ENCODE measurements at regions not wholly inside any gene's neighbourhood (a gene's known extent, or its start where the extent isn't known, plus 50 kb on each side); places are given as distances from the start of the nearest gene placed in this dataset.
"Not testable (repeated sequence)": the region's sequence is repeated elsewhere in the genome, so short reads cannot be mapped to it uniquely, and the experiment has no call there.

DNA sequence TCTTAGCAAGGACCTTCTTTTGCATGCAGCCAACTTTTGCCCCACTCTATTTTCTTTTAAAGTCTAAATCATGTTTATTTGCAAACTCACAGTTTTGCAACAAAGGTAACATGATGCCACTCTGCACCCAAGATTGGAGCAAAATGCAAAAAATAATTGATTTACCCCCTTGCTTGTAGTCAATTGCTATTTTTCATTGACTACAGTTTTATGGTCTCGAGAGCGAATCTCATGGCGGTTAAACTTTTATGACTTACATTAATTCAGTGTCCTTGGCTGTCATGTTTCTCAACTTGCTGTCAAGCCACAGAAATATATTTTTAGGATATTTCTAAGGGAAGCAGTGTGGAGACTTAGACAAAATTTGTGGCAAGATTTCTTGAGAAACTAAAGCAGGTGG is 110.0 kb upstream of the JCAD start:
- no peak for DNase-seq

DNA sequence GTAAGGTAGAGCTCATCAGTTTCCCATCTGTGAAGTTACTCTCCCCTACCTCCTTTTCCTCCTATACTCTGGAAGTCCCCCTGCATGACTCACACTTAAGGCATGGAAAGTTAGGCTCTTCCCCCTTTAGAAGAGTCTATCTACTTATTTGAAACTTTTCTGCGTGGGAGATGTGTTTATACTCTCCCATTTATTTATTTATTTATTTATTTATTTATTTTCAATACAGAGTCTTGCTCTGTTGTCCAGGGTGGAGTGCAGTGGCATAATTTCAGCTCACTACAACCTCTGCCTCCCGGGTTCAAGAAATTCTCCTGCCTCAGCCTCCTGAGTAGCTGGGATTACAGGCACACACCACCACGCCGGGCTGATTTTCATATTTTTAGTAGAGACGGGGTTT is 107.5 kb upstream of the JCAD start:
- no peak for DNase-seq

DNA sequence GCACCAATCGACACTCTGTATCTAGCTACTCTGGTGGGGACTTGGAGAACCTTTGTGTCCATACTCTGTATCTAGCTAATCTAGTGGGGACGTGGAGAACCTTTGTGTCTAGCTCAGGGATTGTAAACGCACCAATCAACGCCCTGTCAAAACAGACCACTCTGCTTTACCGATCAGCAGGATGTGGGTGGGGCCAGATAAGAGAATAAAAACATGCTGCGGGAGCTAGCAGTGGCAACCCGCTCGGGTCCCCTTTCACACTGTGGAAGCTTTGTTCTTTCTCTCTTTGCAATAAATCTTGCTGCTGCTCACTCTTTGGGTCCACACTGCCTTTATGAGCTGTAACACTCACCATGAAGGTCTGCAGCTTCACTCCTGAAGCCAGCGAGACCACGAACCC is 104.0 kb upstream of the JCAD start:
- DNase-seq = not testable (repeated sequence)

DNA sequence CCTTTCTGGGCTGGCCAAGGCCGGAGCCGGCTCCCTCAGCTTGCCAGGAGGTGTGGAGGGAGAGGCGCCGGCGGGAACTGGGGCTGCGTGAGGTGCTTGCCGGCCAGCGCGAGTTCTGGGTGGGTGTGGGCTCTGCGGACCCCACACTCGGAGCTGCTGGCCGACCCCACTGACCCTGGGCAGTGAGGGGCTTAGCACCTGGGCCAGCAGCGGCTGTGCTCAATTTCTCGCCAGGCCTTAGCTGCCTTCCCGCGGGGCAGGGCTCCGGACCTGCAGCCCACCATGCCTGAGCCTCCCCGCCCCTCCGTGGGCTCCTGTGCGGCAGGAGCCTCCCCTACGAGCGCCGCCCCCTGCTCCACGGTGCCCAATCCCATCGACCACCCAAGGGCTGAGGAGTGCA is 103.4 kb upstream of the JCAD start:
- not testable (repeated sequence) for DNase-seq

DNA sequence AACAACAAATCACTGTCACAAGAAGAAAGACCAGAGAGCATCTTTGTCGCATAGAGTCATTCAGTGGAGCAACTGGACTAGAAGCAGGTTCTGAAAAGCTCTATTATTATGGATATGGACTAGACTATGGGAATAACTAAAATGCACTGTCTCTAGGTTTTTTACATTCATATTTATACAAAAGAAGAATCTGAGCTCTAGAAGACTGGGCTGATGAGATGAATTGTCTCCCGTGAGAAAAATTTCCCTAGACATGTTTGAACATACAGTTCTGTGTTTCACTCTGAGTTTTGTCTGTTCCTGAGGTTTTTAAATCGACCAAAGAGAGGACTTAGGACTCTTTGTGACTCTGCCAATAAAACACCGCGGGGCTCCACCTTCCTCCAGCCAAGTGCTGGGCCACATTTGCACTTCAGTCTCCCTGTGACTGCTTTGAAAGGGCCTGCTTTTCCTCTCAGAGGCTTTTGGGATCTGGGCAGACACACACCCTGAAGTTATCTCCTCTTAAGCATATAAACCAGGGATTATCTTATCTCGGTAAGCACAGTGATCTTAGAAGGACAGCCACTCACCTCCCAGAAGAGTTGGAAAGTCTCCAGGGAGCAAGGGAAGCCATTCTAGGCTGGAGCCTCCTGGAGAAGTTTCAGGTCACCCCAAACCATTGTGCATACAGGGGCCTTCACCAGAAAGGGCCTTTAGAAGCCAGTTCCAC is 101.0 kb upstream of the JCAD start:
- no peak for DNase-seq

DNA sequence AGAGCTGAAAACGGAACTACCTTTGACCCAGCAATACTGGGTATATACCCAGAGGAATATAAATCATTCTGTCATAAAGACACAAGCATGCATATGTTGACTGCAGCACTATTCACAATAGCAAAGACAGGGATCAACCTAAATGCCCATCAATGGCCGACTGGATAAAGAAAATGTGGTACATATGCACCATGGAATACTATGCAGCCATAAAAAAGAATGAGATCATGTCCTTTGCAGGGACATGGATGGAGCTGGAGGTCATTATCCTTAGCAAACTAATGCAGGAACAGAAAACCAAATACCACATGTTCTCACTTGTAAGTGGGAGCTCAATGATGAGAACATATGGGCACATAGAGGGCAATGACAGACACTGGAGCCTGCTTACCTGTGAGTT is 100.2 kb upstream of the JCAD start:
- DNase-seq = not testable (repeated sequence)

DNA sequence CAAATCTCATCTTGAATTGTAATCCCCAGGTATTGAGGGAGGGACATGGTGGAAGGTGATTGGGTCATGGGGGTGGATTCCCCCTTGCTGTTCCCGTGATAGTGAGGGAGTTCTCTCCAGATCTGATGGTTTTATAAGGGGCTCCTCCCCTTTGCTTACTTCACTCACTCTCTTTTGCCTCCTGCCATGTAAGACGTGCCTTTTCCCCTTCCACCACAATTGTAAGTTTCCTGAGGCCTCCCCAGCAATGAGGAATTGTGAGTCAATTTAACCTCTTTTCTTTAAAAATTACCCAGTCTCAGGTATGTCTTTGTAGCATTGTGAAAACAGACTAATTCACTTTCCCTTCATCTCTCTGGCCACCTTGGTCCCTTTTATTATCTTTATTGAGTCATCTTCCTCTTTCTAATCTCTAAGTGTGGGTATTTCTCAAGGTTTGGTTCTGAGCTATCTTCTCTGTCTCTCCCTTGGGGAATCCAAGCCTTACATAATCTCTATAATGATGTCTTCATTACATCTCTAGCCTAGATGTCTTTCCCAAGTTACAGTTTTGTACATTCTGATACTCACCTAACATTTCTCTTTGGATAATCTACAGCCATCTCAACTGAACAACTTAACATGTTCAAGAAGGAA is 99.1 kb upstream of the JCAD start:
- DNase-seq = no peak

DNA sequence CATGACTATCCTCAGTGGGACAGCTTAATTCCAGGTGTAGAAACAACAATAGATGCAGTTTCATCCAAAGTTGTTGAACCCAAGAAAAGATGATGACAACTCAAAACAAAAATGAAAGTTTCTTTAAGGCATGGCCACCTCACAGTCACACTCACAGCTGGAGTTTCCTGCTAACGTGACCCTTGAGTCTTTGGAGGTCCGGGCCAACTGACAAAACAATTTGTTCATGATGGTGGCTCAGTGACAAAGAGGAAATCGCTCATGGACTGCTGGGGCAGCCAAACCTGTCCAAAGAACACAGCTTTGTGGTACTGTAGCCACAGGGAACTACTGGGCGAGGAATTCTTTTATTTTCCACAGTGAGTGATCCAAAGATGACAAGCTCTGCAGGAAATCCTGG is 96.0 kb upstream of the JCAD start:
- no peak for DNase-seq

DNA sequence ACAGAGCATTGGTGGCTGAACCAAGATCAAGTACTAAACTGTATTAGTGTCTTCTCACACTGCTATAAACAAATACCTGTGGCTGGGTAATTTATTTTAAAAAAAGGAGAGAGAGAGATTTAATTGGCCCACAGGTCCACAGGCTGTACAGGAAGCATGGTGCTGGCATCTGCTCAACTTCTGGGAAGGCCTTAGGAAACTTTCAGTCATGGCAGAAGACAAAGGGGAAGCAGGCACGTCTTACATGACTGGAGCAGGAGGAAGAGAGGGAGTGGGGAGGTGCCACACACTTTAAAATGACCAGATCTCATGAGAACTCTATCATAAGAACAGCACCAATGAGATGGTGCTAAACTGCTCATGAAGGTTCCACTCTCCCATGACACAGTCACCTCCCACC is 95.2 kb upstream of the JCAD start:
- DNase-seq = no peak

DNA sequence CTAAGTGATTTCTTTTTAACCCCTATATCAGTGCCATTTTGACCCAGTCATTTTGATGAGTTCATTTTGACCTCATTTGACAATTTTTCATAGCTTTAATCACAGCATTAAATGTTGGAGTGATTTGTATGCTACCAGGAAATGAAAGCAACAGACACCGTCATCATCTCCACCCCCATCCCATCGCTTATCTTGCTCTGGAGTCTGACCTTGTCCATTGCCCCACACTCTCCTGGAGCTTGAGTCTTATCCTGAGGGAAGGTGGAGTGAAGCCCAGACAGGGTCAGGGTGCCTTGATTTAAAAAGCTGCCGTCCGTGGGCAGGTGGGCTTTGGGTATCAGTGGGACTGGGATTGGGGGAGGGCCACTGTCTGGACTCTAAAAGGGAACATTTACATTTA is 94.7 kb upstream of the JCAD start:
- no peak for DNase-seq

DNA sequence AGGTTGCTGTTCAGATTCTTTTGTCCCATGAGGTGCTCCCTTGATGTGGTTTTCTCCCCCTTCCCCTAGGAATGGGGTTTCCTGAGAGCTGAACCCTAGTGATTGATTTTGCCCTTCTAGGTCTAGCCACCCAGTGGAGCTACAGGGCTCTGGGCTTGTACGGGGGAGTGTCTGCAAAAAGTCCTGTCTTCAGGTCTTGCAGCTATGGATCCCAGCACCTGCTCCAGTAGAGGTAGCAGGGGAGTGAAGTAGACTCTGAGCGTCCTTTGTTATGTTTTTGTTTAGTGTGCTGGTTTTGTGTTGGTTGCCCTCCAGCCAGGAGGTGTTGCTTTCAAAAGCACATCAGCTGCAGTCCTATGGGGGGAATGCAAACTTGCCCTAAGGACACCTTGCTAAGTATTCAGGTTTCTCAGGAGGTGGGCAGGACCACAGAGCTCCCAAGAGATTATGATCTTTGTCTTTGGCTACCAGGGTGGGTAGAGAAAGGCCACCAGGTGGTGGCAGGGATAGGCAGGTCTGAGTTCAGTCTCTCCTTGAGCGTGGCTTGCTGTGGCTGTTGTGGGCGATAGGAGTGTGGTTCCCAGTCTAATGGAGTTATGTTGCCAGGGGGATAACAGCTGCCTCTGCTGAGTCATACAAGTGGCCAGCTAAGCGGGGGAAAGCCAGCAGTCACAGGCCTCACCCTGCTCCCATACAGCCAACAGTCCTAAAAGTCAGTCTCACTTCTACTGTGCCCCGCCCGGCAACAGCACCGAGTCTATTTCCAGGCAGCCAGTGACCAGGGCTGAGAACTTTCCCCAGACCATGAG is 92.4 kb upstream of the JCAD start:
- no peak for DNase-seq

DNA sequence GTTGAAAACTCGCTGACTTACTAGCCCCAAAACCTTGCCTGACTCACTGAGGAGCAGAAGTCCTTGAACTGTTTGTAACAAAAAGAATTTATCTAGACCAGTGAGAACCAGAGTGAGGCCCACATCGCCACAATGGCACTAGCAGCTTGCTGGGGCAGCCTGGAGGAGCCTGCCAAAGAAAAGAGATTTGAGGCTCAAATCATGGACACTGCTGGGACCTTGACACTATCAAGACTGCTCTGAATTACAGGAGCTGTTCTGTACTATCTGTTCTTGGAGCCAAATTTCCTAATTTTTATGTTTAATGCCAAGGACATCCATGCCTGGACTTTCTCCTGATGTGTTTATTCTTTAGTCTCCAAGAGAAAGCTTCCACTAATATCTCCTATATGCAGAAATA is 82.0 kb upstream of the JCAD start:
- no peak for DNase-seq

DNA sequence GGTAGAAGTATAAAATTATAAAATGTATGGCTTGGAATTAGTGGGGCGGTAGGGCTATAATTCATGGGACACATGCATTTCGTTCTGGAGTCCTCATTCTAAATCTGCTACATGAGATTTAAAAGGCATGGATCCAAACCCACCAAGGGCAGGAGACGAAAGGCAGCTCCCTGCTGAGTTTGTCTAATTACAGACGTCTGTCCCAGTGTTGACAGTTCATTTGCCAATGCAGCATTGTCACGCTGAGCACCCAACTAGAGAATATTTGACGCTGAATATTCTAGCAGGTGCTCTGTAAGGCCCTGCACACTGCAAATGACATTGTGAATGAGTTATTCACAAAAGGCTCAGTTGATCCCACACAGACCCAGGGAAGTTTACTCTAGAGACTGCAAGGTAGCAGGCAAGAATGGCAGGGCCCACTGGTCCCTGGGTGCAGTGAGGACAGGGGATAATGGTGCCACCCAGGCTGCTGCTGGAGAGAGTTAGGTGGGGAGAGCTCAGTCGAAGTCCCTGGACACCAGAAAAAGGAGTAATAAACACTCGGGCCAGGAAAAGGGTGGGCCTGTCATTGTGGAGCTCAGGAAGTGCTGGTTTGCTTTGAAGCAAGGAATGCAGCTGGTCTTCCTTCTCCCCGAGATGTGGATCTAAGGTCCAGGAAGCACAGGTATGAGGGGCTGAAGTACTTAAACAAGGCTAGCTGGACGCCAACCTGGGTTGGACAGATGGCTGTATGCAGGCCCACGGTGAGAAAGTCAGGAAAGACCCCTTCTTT is 75.0 kb upstream of the JCAD start:
- peak; percentile 12 for DNase-seq

DNA sequence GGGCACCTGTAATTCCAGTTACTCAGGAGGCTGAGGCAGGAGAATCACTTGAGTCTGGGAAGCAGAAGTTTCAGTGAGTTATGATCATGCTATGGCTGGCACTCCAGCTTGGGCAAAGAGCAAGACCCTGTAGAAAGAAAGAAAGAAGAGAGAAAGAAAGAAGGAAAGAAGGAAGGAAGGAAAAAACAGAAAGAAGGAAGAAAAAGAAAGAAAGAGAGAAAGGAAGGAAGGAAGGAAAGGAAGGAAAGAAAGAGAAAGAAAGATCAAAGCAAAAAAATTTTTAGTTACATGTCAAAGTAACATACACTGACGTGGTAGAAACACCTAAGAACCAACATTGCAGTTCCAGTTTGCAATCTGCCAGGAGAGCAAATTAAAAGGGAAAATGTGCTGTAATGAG is 73.8 kb upstream of the JCAD start:
- DNase-seq = no peak

DNA sequence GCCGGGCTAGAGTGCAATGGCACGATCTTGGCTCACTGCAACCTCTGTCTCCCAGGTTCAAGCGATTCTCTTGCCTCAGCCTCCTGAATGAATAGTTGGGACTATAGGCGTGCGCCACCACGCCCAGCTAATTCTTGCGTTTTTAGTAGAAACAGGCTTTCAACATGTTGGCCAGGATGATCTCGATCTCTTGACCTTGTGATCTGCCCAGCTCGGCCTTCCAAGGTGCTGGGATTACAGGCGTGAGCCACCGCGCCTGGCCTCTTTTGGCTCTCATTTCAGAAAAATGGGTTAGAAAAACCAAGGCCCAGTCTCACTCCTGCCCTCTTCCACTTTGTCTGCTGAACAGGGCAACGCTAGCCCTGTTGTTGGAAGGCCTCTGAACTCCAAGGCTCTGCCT is 72.0 kb upstream of the JCAD start:
- DNase-seq = not testable (repeated sequence)

DNA sequence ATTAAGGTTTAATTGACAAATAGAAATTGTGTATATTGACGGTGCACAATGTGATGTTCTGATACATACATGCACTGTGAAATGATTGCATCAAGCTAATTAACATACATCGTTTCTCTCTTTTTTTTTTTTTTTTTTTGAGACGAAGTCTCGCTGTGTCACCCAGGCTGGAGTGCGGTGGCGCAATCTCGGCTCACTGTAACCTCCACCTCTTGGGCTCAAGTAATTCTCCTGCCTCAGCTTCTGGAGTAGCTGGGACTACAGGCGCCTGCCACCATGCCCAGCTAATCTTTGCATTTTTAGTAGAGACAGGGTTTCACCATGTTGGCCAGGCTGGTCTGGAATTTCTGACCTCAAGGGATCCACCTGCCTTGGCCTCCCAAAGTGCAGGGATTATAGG is 69.9 kb upstream of the JCAD start:
- DNase-seq = not testable (repeated sequence)

DNA sequence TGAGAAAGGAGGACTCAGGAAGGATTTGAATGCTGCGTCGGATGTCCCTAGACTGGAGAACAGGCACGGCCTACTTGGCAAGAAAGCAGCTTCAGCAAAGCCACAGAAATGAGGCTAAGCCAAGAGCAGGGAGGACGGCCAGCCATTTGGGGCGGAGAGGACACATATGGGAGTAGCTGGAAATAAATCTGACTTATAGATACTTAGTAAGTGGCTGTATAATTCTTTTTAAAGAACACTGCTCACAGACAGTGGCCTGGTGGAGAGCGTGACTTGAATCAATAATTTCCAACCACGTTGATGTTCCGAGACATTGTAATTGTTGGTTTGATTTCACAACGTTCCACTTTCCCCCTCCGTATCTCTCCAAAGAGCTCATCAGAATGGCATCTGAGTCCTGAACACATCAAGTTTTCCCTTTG is 67.7 kb upstream of the JCAD start:
- no peak for DNase-seq

DNA sequence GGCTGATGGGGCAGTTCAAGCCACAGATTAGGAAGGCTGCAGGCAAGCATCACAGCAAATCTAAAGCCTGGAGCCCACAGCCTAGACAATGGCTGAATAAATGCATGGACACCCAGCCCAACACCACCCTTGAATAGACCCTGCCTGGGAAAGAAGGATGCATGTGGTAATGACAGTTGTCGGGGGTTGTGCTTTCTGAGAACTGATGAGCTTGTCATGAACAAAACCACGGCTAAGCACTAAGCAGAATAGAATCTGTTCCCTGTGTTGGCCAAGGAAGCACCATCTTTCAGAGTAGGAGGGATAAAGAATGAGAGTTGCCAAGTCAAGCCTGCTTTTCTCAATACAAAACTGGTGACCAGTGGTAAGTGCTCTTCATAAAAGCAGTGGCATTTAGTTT is 66.1 kb upstream of the JCAD start:
- no peak for DNase-seq

DNA sequence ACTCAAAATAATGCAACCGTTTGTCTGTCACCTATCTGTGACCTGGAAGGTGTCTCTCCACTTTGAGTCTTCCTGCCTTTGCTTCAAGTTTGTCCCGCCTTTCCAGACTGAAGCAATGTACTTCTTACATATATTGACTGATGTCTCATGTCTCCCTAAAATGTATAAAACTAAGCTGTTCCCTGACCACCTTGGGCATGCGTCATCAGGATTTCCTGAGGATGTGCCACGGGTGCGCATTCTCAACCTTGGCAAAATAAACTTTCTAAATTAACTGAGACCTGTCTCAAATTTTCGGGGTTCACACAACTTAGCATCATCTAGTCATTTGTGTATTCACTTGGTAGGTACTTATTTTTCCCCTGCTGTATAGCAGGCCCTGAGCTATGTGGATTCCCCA is 65.3 kb upstream of the JCAD start:
- no peak for DNase-seq

DNA sequence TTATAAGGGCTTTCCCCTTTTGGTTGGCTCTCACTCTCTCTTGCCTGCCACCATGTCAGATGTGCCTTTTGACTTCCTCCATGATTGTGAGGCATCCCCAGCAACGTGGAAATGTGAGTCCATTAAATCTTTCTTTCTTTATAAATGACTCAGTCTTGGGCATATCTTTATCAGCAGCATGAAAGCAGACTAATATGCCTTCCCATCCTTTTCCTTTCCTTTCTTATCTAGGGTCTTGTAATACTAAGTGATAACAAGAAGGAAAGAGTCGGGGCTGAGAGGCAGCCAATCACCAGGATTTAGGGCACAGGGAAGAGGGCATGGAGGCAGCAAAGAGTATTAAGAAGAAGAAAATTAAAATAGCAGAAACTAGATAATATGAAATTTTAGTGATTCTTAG is 62.0 kb upstream of the JCAD start:
- DNase-seq = no peak

DNA sequence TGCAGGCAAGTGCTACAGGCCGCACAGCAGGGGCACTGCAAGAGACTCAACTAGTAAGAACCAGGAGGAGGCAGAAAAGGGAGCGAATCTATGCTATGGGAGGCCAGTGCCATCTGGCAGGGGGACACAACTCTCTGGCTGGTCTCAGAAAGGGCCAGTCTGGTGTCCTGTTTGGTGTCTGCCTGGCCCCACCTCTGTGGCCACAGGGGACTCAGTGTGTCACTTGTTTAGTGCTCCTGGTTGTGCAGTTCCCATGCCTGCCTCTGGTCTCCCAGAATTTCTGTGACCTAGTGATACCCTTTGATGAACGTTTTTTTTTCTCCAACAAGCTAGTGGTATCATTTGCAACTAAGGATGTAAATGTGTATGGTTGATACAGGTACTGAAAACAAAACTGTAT is 59.2 kb upstream of the JCAD start:
- no peak for DNase-seq

DNA sequence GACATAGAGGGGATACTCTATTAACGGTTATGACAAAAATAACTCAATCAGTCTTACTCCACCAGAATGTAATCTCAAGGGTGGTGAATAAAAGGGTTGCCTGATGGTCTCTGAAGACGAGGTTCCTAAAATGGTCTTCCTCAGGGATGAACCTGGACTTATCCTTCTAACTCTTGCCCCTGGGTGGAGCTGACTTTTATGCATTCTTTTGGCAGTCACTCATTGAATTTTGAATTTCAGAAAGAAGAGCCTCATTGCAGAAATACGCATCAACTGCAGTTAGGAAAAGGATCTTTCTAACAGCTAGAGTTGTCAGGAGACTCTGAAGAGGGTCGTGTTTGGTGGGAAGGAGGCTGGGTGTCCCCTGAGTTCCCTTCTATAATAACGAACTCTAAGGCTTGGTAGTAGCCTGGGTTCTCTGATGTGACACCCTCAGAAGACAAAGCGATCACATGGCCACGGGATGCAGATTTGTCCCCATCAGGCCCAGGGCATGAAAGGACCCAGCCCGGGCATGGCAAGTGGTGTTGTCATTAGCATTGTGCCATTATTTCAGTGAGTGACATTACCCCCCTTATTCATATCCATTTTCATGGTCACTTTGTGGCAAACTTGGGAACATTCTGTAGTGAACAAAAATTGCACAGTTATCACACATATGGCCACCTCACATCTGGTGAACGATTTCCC is 58.6 kb upstream of the JCAD start:
- DNase-seq = no peak

DNA sequence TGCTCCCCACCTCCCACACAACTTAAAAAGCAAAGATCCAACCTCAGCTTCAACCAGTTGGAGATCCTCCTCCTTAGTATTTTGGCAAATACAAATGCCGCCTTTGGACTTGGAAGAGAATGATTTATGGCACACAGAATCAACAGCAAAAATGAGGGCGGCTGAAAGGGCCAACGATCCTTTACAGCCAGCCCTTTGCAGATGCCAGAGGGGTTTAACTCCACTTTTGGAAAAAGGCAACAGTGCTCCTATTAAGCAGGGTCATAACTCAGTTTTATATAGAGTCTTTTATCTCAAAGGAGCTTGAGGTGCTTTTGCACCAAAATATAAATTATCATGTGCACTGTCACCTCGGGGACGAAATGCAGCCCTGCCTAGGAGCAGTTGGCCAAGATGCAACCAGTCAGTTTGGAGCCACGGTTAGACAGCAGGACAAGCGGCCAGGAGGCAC is 56.7 kb upstream of the JCAD start:
- DNase-seq = no peak

All from NCI-H1092 (cell line).